ENCODE measurements at regions not wholly inside any gene's neighbourhood (a gene's known extent, or its start where the extent isn't known, plus 50 kb on each side); places are given as distances from the start of the nearest gene placed in this dataset.
"Not testable (repeated sequence)": the region's sequence is repeated elsewhere in the genome, so short reads cannot be mapped to it uniquely, and the experiment has no call there.

DNA sequence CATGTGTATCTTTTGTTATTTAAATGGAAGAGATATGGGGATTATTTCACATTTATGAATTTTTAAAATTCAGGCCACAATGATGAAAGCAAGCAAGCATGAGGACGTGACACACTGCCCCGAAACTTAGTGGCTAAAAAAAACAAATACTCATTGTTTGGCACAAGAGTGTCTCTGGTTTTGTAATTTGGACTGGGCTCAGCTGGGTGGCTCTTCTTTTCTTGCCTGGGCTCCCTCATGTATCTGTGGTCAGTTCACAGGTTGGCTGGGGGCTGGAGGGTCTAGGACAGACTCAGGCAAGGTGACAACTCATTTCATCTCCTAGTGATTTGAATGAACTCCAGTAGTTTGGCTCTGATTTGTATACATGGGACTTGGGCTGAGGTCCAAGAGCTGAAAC lies 238.4 kb upstream of the PRKX start:
- no peak for TF ChIP-seq CTCF (IDR thresholded peaks at IDR 0.05; ENCODE audit: insufficient read depth, low read length, missing control alignments)
- ChIA-PET CTCF (no interaction called here), POLR2A (no interaction called here)
- no peak overlapping the region for H3K4me3 ChIP-seq (ENCODE audit: low read depth, low read length)
- no peak for DNase-seq (ENCODE audit: low read depth, low spot score)

DNA sequence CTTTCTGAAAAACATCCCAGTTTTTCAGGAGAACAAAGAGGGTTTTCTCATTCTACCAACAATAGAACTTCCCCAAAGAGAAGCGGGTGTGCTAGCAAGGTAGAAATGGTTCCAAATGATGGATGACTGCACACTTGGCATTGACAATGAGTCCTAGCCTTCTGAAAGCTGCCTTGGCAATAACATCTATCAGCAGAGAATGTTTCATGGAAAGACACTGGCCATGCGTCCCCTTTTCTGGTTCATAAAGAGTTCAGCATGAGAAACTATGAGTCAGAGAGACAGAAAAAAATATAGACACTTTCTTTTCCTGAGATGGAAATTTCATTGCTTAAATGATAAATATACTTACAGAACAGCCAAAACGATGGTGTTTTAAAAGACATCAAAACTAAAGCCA lies 236.9 kb upstream of the PRKX start:
- CTCF ChIA-PET: interaction anchor here (1.1 kb wide), 1 partner anchor 12 kb away, joined by 3 read pairs; no protein-coding TSS in a partner anchor
- H3K4me3 ChIP-seq (ENCODE audit: low read depth, low read length): no peak overlapping the region
- TF ChIP-seq CTCF (IDR thresholded peaks at IDR 0.05; ENCODE audit: insufficient read depth, low read length, missing control alignments): no peak
- POLR2A ChIA-PET: no interaction called here
- DNase-seq (ENCODE audit: low read depth, low spot score): no peak

DNA sequence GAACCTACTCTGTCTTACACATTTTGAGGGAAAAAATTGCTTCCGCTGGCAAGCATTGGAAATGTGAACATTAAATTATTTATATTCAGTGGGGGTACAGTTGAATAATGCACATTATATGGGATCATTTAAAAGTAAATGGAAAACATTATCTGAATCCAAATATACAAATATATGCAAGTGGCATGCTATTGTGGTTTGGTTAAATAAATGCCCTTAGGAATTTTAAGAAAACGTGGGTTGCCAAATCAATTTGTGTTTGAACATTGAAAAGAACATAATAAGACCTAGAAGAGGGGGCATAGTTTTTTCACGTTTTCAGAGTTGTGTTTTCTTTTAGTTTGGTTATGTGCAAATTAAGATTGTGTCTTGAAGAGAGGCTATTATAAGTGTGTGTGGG lies 230.5 kb upstream of the PRKX start:
- DNase-seq (ENCODE audit: low read depth, low spot score): no peak
- no peak for TF ChIP-seq CTCF (IDR thresholded peaks at IDR 0.05; ENCODE audit: insufficient read depth, low read length, missing control alignments)
- no peak overlapping the region for H3K4me3 ChIP-seq (ENCODE audit: low read depth, low read length)
- CTCF ChIA-PET: no interaction called here
- POLR2A ChIA-PET: no interaction called here

DNA sequence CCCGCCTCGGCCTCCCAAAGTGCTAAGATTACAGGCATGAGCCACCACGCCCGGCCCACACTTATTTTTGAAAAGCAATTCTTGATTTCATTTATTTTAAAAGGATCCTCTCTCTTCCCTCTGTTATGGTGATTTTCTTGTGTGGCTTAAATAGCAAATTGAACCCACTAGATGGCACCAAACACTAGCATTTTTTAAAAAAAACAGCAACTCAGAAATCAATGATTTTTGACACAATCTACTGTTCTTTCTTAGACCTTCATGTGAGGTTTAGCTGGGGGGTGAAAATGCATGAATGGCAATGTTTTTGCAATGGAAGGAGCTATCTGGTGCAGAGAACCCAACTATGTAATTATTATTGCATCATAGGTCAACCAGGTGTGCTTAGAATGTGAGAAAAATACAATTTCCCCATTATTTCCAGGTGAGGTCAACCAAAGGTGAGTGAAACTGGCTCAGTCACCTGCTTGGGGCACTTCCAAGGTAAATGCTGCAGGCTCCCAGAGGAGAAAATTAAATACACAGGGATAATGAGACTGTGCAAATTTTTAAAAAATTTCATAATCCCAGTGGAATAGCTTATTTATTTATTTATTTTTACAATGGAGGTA lies 226.7 kb upstream of the PRKX start:
- POLR2A ChIA-PET: no interaction called here
- TF ChIP-seq CTCF (IDR thresholded peaks at IDR 0.05; ENCODE audit: insufficient read depth, low read length, missing control alignments): no peak
- H3K4me3 ChIP-seq (ENCODE audit: low read depth, low read length): no peak overlapping the region
- CTCF ChIA-PET: interaction anchor here (0.6 to 2.9 kb wide), 3 partner anchors 13 to 81 kb away, joined by 3 to 12 read pairs (median 4); no protein-coding TSS in a partner anchor
- DNase-seq (ENCODE audit: low read depth, low spot score): no peak

DNA sequence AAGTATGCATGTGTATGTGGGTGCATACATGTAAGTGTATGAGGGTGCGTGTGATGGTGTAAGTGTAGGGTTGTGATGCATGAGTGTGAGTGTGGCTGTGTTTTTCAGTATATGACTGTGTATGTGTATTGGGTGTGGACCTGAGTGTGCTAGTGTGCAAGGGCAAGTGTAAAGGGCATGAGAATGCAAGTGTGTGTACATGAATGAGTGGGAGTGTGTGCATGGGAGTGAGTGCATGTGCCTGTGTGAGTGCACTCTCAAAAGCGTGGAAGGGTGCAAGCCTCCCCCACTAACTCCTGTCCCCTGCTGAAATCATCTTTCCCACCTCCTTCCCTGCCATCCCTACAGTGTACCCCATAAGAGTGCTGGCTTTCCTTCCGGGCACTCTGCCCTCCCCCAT lies 225.1 kb upstream of the PRKX start:
- no peak for TF ChIP-seq CTCF (IDR thresholded peaks at IDR 0.05; ENCODE audit: insufficient read depth, low read length, missing control alignments)
- ChIA-PET POLR2A (no interaction called here), CTCF (no interaction called here)
- no peak overlapping the region for H3K4me3 ChIP-seq (ENCODE audit: low read depth, low read length)
- DNase-seq (ENCODE audit: low read depth, low spot score): no peak

GRCh38 chrX:3935196-3935595 lies 221.7 kb upstream of the PRKX start:
- CTCF ChIA-PET; DNase-seq (ENCODE audit: low read depth, low spot score); H3K4me3 ChIP-seq (ENCODE audit: low read depth, low read length); POLR2A ChIA-PET: not testable (repeated sequence)

- DNase-seq (ENCODE audit: low read depth, low spot score); POLR2A ChIA-PET; CTCF ChIA-PET; H3K4me3 ChIP-seq (ENCODE audit: low read depth, low read length): not testable (repeated sequence)
Observed at GRCh38 chrX:3920424-3921017, 207.1 kb upstream of the PRKX start.

DNA sequence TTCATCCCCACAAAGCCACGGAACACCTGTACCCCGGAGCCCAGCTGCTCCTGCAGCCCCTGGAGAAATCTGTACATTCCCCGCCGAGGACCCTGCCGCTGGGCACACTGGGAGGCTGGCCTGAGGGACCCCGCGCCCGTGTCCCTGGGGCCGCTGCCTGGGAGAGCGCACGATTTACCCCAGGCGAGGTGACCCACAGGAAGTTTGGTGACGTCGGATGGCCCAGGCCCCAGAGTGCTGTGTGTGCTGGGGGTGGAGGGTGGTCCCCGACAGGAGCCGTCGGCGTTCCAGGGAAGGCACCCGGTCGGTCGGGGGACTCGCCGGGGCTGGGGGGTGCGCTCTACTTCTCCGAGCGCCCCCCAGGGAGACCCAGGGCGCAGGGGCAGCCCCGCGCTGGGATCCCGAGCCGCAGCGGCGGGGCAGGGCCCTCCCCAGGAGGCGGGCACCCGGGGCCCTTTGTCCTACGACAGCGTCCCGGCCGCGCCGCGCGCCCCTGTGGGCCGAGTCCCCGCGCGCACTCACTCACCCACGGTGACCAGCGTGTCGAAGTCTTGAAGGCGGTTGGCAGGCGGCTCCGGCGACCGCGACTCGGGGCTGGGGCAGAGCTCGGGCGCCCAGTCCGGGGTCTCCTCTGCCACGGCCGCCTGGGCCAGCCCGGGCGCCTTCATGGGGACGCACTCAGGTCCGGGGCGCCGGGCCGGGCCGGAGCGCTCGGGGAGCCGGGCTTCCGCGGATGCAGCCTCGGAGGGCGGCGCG lies 206.4 kb upstream of the PRKX start:
- CTCF ChIA-PET; H3K4me3 ChIP-seq (ENCODE audit: low read depth, low read length); DNase-seq (ENCODE audit: low read depth, low spot score); POLR2A ChIA-PET: not testable (repeated sequence)

GRCh38 chrX:3914813-3915212 lies 201.4 kb upstream of the PRKX start:
- POLR2A ChIA-PET; DNase-seq (ENCODE audit: low read depth, low spot score); H3K4me3 ChIP-seq (ENCODE audit: low read depth, low read length); CTCF ChIA-PET: not testable (repeated sequence)

GRCh38 chrX:3914059-3914458 lies 200.6 kb upstream of the PRKX start:
- H3K4me3 ChIP-seq (ENCODE audit: low read depth, low read length); POLR2A ChIA-PET; CTCF ChIA-PET; DNase-seq (ENCODE audit: low read depth, low spot score): not testable (repeated sequence)

GRCh38 chrX:3911012-3911411 lies 197.6 kb upstream of the PRKX start:
- POLR2A ChIA-PET; DNase-seq (ENCODE audit: low read depth, low spot score); H3K4me3 ChIP-seq (ENCODE audit: low read depth, low read length); CTCF ChIA-PET: not testable (repeated sequence)

All from AG04449 (cell line).